Fibroblast of peridontal ligament (primary cell): ENCODE measurements at regions not wholly inside any gene's neighbourhood (a gene's known extent, or its start where the extent isn't known, plus 50 kb on each side); places are given as distances from the start of the nearest gene placed in this dataset.
A peak's percentile ranks its signal among the peaks of the same experiment; 100 is the strongest.
"Not testable (repeated sequence)": the region's sequence is repeated elsewhere in the genome, so short reads cannot be mapped to it uniquely, and the experiment has no call there.

Source experiments
- DNase-seq: peaks from one replicate; pipeline ENCODE4 v3.0.0-alpha.2; 2010; ENCODE audit errors: extremely low read depth

- DNase-seq, result no peak
Observed at GRCh38 chr6:112980676-112981075, 633.5 kb downstream of the RFPL4B start.

GRCh38 chr6:112983713-112984261 lies 636.7 kb downstream of the RFPL4B start:
- peak; percentile 66 for DNase-seq

- no peak for DNase-seq
Observed at GRCh38 chr6:112984899-112985298, 637.8 kb downstream of the RFPL4B start.

- no peak for DNase-seq
Observed at GRCh38 chr6:112986321-112986720, 639.2 kb downstream of the RFPL4B start.

- no peak for DNase-seq
Observed at GRCh38 chr6:112988748-112989147, 641.6 kb downstream of the RFPL4B start.

- DNase-seq, result no peak
Observed at GRCh38 chr6:112990971-112991370, 643.8 kb downstream of the RFPL4B start.

- no peak for DNase-seq
Observed at GRCh38 chr6:112991912-112992311, 644.8 kb downstream of the RFPL4B start.

- DNase-seq, result peak; percentile 44
Observed at GRCh38 chr6:112997421-112998085, 650.4 kb downstream of the RFPL4B start.

- DNase-seq, result no peak
Observed at GRCh38 chr6:113004054-113004453, 656.9 kb downstream of the RFPL4B start.

- no peak for DNase-seq
Observed at GRCh38 chr6:113004470-113005270, 657.5 kb downstream of the RFPL4B start.

GRCh38 chr6:113006494-113006893 lies 659.4 kb downstream of the RFPL4B start:
- no peak for DNase-seq

GRCh38 chr6:113009682-113010081 lies 662.6 kb downstream of the RFPL4B start:
- peak; percentile 78 for DNase-seq

- no peak for DNase-seq
Observed at GRCh38 chr6:113010196-113010989, 663.3 kb downstream of the RFPL4B start.

- peak; percentile 61 for DNase-seq
Observed at GRCh38 chr6:113011389-113011788, 664.3 kb downstream of the RFPL4B start.

- DNase-seq, result peak; percentile 96
Observed at GRCh38 chr6:113011801-113012200, 664.7 kb downstream of the RFPL4B start.

GRCh38 chr6:113015249-113015648 lies 668.1 kb downstream of the RFPL4B start:
- peak; percentile 93 for DNase-seq

- peak; percentile 49 for DNase-seq
Observed at GRCh38 chr6:113017353-113017752, 670.2 kb downstream of the RFPL4B start.

- DNase-seq, result peak; percentile 99
Observed at GRCh38 chr6:113018351-113019151, 671.4 kb downstream of the RFPL4B start.

GRCh38 chr6:113019176-113019575 lies 672.0 kb downstream of the RFPL4B start:
- no peak for DNase-seq

GRCh38 chr6:113027780-113028179 lies 680.6 kb downstream of the RFPL4B start:
- DNase-seq, result no peak

GRCh38 chr6:113029161-113029560 lies 682.0 kb downstream of the RFPL4B start:
- not testable (repeated sequence) for DNase-seq
